Stimulated activated naive CD4-positive, alpha-beta T cell (primary cell): ENCODE measurements at regions not wholly inside any gene's neighbourhood (a gene's known extent, or its start where the extent isn't known, plus 50 kb on each side); places are given as distances from the start of the nearest gene placed in this dataset.
"Not testable (repeated sequence)": the region's sequence is repeated elsewhere in the genome, so short reads cannot be mapped to it uniquely, and the experiment has no call there.

ENCODE experiments used
- DNase-seq, 6 experiments: peaks; one replicate each; lab custom pipeline; 2025; lab: John Stamatoyannopoulos, UW

DNA sequence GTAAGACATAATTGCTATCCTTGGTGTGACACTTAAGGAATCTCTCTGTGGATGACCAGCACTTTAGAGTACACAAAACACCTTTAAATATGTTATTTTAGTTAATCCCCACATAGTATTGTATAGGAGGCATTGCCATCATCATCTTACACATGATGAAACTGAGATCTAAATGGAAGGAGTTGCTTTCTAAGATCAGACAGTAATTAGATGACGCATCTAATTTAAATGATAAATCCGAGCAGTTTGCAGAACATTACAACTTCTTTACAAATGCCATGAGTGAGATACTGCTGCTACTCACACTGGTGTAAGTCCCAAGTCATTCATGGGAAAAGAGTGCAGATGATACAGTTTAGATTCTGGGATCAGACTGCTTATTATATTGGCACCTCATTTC is 431.9 kb downstream of the MFSD1 start:
- no peak for DNase-seq

DNA sequence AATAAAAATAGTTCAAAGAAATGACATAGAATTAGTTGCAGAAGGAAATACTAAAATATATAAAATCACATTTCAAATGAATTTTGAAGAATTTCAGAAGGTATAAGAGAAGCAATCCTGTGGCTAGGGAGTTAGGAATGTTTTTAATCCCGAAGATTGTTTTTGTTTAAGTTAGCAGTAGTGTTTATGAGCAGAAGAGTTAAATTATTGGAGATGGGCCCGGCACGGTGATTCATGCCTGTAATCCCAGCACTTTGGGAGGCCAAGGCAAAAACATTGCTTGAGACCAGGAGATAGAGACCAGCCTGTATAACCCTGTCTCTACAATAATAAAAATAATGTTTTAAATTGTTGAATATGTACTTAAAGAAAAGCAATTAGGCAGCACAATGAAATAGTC is 432.5 kb downstream of the MFSD1 start:
- no peak for DNase-seq

- DNase-seq = no peak
Observed at GRCh38 chr3:159236321-159236720, 434.5 kb downstream of the MFSD1 start.

GRCh38 chr3:159237226-159237625 is 435.4 kb downstream of the MFSD1 start:
- no peak for DNase-seq

DNA sequence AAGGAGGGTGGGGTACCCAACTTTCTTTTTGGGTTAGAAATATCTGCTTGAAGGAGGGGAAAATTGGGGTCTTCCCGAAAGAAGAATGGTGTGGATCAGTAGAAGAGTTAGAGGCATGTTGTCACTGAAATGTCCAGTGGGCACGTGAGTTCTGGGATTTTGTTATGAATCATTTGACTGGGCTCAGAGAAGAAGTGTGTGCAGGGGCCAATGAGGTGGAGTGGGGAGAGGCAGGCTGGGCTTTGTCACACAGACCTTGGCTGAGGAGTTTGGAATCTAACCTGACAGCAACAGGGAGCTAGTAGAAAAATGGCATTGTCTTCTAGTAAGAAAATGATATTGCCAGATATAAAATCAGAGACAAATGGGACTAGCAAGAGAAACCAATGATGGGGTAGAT is 436.8 kb downstream of the MFSD1 start:
- no peak for DNase-seq

DNA sequence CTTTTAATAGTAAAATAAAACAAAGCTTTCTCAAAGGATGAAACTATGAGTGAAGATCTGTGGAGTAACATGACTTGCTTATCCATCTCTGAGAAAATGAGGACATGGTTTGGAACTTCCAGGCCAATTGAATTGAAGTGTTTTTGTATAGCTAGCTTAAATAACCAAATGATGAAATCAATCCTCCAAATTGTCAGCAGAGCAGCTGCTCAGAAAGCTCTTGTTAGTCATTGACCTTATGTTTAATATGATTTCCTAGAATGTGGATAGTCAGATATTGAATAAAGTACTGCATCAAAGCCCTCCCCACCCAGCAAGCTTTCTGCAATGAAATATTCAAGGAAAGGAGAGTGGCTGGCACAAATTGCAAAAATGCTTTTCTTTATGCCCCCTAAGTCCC is 437.2 kb downstream of the MFSD1 start:
- DNase-seq = no peak

GRCh38 chr3:159244933-159245332 is 443.1 kb downstream of the MFSD1 start:
- DNase-seq = no peak

DNA sequence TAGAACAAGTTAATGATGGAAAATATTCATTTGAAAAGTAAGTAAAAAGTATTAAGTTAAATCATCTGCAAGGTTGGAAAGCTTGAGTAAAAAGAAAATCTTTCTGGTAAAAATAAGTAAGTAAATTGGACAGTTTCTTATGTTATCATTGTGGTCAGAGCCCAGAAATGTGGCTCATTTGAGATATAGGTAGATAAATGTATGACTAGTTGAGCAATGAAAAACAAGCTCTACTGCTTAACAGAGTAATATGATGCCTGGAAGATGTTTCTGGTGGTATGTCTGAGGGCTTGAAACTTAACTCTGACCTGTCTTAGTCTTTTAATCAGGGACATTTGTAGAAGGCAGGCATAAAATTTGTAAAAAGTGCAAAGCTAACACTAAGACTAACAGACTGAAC is 444.0 kb downstream of the MFSD1 start:
- no peak for DNase-seq

DNA sequence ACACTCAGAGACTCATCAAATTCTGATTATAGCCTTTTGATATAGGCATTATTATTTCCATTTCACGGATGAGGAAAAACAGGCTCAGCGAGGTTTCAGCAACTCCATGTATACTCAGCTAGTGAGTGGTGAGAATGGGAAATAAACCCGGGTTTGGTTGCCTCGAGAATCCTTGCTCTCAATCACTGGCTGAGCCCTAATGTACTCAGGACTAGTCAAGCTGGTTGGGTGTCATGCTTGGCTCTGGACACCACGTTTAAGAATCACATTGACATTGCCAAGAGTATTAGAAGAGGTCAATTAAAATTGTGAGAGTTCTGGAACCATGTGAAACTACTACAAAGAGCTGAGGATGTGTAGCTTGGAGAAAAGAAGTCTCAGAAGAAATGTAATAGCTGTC is 444.5 kb downstream of the MFSD1 start:
- no peak for DNase-seq

DNA sequence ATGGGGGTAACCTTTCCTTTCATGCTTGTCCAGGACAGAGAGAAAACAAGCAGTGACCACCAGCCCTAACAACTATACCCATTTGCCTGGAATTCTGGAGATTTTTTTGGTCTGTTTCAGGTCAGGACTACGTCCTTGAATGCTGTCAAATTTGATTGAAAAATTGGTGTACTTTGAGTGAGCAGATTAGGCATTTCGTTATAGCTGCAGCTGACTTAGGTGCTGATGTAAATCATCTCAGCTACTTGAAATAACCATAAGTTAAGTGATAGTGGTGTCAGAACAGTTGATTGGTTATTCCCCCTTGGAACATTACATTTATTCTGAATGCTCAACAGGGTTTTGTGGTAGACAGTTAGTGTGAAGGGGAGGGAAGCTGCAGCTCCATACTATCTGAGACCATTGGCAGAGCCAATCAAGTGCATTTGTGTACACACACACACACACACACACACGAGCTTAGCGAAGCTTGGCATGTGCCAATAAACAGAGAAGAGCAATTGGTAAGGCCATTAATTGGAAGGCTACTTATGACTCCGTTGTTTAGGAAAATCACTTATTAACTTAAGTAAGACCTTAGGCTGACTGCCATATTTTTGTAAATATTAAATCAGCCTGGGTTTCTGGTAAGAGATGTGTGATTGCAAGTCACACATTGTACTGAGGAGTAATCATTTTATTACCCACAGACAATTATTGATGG is 447.8 kb downstream of the MFSD1 start:
- no peak for DNase-seq

DNA sequence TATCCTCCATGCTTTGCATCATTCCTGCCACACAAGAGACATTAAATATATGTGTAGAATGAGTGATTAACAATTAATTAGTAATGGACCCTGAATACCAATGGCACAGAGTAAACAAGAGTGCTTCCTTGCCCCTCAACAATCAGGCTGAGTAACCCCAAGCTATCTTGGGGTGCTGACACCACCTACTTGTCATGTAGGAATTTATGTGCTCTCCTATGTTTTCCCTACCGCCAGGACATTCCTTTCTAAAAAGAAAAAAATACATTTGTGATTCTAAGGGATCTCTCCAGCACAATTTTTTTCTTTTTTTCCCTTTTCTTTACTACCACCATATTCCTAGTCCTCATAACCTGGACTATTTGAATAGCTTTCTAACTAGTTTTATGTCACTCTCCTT is 449.1 kb downstream of the MFSD1 start:
- DNase-seq = no peak

GRCh38 chr3:159252274-159252673 is 450.4 kb downstream of the MFSD1 start:
- DNase-seq = no peak

- no peak for DNase-seq
Observed at GRCh38 chr3:159252772-159253384, 451.0 kb downstream of the MFSD1 start.

GRCh38 chr3:159253860-159254259 is 452.0 kb downstream of the MFSD1 start:
- no peak for DNase-seq

- no peak for DNase-seq
Observed at GRCh38 chr3:159257954-159258353, 456.1 kb downstream of the MFSD1 start.

DNA sequence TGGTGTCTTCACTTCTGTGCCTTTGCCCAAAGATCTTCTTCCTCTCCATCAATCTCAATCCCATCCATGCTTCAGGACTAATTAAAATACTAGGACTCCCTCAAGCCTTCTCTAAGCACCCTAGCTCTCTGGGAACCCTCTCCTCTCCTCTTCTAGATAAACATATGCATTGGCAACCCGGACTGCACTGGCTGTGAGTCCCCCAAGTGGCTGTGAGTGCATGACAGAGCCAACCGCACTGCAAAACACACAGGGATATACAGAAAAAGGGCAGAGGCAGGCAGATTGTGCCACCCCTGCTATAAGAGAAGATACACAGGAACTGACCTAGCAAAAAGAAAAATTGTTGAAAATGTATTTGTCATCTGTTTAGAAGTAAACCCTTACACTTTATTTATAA is 457.1 kb downstream of the MFSD1 start:
- no peak for DNase-seq

DNA sequence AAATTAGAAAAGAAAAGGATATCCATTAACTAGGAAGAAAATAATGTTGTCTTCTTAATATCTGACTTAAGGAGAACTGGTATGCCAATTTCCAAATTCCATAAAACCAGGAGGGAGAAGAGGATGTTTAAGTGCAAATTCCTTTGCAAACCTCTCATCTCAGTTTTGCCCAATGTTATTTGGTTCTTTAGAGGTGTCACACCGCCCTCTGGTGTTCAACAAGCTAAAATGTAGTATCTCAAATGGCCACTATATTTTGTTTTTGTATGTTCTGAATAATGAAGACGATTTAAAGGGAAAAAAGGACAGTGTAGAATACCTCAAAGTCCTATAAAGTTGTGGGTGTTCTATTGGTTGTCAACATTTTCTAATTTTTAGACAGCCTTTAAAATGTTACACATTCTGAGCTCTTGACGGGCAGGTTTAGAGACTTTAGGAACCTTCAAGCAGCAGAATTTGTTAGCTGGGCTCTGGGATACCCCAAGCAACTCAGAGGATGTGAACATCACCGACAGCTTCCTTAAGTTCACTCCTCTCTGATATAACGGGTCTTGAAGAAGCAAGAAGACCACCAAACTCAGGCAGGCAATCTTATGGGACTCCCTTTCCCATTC is 458.3 kb downstream of the MFSD1 start:
- peak in 3 of 6 experiments; percentile 6 to 19 (median 13) for DNase-seq

DNA sequence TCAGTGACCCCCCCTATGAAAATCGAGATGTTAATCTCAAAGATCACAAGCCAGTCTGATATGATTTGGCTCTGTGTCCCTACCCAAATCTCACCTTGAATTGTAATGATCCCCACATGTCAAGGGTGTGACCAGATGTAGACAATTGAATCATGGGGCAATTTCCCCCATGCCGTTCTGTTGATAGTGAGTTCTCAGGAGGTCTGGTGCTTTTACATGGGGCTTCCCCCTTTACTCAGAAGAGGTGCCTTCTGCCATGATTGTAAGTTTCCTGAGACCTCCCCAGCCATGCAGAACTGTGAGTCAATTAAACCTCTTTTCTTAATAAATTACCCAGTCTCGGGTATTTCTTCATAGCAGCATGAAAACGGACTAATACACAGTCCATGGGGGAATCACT is 459.5 kb downstream of the MFSD1 start:
- DNase-seq = not testable (repeated sequence)

- no peak for DNase-seq
Observed at GRCh38 chr3:159263750-159264553, 462.1 kb downstream of the MFSD1 start.

DNA sequence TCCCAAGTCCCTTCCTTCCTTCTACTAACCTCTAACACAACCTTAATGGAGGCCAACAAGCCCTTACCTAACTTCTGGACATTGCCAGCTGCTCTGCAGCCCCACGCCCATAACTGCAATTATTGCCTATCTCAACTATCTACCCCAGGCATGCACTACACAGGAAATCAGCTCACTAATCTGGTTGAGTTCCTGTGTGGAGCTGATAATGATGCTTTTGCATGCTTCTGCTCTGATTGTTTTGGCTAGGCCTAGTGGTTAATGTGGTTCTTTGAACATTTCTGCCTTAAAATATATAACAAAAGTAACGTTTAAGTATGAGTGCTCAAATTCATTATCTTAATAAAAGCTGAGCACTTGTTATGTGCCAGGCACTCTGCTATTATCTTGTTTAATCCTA is 463.9 kb downstream of the MFSD1 start:
- no peak for DNase-seq

GRCh38 chr3:159266779-159267178 is 464.9 kb downstream of the MFSD1 start:
- no peak for DNase-seq

DNA sequence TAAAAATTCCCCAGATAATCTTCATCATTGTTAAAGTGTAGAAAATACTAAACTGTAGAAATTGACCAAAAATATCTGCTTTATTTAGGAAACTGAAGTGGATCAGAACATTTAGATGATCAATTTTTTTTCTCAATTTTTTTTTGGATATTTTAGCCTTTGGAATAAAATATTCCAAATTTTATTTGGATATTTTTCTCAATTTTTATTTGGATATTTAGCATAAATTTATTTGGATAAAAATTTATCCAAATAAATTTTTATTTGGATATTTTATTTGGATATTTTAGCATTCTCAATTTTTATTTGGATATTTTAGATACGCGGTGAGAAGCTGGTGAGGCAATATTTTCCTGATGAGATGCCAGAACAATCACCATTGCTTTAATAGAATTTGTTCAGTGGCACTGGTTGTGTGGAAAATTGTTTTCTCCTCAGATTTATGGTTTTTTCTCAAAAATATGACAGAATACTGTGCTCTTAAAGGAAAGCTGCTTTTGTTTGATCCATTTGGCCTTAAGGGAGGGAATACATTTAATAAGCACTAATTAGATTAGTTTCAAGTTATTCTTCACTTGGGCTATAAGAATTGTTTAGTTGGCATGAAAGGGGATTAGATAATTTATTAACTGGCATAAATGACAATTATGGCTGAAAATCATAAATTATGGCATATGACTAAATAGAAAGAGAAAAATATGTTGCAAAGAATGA is 470.1 kb downstream of the MFSD1 start:
- no peak for DNase-seq
